ENCODE measurements at regions not wholly inside any gene's neighbourhood (a gene's known extent, or its start where the extent isn't known, plus 50 kb on each side); places are given as distances from the start of the nearest gene placed in this dataset.
"Not testable (repeated sequence)": the region's sequence is repeated elsewhere in the genome, so short reads cannot be mapped to it uniquely, and the experiment has no call there.

- no peak for DNase-seq
Measured at GRCh38 chr9:129544761-129545160, 76.1 kb downstream of the C9orf50 start.

DNA sequence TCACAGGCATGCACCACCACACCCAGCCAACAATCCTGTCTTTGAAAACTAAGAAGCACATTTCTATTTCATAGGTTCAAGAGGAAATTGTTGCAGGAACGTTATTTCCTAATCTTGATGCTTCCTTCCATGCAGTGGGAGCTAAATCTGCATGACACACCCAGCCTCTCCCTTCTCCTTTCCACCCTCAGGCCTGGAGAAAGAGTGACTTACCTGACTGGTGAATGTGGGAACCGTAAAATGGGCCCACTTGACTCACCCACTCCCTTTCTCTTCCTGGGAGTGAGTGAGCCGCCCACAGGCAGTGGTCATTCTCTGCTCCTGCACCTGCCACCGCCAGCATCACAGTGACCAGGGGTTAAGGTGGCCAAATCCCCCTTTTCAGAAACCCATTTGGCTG, 78.2 kb downstream of the C9orf50 start:
- no peak for DNase-seq

DNA sequence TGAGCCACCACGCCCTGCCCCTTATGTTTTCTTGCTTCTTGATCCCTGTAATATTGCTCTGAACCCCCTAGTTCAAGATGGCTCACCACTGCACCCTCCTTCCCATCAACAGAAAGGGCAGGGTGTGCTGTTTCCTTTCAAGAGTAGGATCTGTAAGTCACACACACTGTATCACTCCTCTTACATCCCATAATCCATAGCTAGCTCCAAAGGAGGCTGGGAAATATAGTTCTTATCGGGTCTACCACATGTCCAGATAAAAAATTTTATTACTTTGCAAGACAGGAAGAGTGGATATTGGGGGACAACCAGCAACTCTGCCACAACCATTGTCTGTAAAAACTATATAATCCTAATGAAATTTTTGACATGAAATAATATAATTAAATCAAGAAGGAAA, 79.6 kb downstream of the C9orf50 start:
- DNase-seq: no peak

DNA sequence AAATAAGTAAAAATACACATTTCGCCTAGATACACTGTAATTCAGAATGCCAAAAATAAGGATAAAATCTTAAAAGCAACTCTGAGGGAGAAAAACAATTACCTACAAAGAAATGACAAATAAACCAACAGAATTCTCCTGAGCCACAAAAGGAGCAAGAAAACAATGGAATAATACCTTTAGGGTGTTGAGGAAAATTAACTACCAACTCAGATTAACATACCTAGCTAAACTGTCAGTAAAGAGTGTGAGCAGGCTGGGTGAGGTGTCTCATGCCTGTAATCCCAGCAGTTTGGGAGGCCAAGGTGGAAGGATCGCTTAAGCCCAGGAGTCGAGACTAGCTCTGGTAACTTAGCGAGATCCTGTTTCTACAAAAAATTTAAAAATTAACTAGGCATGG, 81.5 kb downstream of the C9orf50 start:
- no peak for DNase-seq

DNA sequence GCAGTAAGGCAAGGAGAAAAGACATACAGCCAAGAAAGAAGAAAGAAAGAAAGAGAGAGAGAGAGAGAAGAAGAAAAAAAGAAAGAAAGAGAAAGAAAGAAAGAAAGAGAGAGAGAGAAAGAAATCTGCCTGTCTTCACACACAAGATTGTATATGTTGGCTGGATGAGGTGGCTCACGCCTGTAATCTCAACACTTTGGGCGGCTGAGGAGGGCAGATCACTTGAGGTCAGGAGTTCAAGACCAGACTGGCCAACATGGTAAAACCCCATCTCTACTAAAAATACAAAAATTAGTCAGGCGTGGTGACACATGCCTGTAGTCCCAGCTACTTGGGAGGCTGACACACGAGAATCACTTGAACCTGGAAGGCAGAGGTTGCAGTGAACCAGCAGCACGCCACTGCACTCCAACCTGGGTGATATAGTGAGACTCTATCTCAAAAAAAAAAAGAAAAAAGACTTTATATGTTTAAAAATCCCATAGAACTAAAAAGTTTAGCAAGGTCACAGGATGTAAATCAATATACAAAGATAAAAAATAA, 89.0 kb downstream of the C9orf50 start:
- not testable (repeated sequence) for DNase-seq

DNA sequence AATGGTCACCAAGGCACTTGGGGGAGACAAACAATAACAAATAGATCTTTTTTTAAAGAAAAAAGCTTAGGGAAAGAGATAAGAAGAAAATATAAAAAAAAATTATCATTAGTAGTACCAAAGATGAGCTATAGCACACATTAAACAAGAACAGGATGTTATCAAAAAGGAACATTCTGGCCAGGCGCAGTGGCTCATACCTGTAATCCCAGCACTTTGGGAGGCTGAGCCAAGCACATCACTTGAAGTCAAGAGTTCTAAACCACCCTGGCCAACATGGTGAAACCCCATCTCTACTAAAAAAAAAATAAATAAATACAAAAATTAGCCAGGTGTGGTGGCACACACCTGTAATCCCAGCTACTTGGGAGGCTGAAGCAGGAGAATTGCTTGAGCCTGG, 92.9 kb downstream of the C9orf50 start:
- not testable (repeated sequence) for DNase-seq

DNA sequence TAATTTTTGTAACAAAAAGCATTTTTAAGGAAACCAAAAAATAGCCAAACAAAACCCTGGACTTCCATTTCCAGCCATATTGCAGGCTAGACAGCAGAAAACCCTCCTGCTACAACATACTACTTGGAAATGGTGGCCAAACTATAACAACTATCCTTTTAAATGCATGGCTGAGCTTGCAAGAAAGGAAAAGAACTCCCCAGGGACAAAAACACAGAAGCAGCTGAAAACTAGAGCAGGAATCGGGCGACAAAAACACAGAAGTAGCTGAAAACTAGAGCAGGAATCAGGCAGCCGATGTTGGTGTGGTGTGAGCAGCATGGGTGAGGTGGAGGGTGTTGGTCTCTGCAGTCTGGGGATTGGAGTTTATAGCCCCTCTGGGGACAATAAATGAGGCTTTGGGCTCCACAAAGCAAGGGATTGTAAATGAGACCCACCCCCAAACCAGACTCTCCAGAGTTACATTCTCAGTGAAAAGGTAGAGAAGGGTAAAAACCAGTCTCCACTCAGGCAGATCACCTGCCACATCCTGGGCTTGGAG, 95.2 kb downstream of the C9orf50 start:
- DNase-seq: no peak

DNA sequence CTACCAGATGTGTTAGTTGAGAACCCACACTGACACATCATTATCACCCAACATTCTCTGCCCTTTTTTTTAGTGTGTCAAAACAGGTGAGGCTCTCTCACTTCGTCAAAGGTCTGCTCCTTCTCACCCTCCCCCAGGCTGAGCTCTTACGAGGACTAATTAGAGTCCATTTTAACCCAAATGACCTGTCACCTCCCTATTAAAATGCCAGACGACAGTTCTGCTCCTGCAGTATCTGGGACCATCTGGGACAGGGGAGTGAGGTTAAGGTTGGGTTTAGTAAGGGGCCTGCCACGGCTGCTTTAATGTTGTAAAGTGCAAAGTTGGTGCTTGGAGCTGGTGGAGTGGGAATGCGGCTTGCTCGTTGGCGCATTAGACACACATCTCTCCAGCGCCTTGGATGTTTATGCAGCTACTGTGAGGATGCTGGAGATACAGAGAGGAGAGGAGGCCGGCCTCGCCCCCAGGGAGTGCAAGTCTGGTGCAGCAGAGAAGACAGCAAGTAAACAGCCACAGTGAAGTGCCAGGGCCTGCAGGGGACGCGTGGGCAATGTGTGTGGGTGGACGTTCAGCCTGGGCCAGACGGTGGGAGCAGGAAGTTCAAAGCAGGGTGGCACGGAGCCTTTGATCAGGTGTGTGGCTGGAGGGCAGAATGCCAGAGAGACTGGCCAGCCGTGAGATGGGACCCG, 96.2 kb downstream of the C9orf50 start:
- no peak for DNase-seq

- DNase-seq: no peak
Measured at GRCh38 chr9:129523943-129524581, 96.8 kb downstream of the C9orf50 start.

DNA sequence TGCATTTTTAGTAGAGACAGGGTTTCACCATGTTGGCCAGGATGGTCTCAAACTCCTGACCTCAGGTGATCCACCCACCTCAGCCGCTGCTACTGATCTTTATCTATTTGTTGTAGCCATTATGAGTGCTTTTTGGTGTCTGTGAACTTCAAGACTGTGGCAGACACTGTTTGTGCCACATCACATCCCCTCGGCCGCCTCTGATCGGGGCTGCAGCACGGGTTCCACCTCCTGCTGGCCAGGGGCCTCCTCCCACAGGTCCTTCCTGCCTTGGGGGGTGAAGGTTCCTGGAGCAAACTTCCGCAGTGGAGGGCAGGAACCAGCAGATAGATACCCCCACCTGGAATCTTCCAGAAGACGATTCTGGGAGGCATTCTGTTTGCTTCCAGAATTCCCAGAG, 98.5 kb downstream of the C9orf50 start:
- no peak for DNase-seq

- no peak for DNase-seq
Measured at GRCh38 chr9:129520082-129520481, 100.8 kb downstream of the C9orf50 start.

GRCh38 chr9:129518074-129518473, 102.8 kb downstream of the C9orf50 start:
- no peak for DNase-seq

GRCh38 chr9:129517006-129517405, 103.9 kb downstream of the C9orf50 start:
- DNase-seq: no peak

DNA sequence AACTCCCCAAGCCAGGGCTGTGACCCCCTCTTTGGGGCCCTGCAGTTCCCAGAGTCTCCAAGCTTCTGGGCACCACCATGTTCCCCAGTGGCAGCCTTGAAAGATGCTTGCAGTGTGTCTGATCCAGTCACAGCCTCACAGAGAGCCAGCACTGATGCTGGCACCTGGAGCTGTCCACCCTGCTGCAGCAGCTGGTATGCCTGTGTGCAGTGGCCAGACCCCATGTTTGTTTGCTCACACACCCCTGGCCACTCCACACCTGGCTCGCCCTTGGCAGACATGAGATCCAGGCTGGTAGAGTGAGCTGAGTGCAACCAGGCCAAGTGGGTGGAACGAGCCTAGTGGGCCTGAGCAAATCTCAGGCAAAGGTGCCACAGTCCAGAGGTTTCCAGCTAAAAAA, 106.0 kb downstream of the C9orf50 start:
- no peak for DNase-seq

GRCh38 chr9:129514497-129514867, 106.4 kb downstream of the C9orf50 start:
- DNase-seq: no peak

DNA sequence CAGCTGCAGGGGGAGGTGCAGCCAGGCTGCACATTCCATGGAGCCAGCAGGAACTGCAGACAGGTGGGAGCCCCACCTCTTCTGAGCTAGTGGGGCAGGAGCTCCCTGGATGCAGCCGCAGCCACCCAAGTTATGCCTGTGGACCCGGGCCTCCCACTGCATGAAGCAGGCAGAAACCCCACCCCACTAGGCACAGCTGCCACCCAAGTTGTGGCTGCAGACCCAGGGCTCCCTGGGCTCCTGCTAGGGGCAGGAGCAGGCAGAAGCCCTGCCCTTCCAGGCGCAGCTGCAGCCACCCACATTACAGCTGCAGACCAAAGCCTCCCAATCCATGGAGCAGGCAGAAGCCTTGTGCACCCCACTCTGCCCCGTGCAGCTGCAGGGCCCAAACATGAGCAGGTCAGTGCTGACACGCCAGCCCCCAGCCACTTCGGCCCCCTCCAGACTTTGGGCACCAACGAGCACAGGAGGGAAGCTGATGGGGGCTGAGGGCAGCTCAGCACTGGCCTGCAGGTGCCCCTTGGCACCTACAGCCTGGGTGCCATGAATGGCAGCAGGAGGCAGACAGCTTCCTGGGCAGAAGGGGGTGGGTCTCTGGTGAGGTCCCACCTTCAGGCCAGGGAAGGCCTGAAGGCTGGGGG, 106.9 kb downstream of the C9orf50 start:
- DNase-seq: no peak

GRCh38 chr9:129513282-129513681, 107.6 kb downstream of the C9orf50 start:
- no peak for DNase-seq

DNA sequence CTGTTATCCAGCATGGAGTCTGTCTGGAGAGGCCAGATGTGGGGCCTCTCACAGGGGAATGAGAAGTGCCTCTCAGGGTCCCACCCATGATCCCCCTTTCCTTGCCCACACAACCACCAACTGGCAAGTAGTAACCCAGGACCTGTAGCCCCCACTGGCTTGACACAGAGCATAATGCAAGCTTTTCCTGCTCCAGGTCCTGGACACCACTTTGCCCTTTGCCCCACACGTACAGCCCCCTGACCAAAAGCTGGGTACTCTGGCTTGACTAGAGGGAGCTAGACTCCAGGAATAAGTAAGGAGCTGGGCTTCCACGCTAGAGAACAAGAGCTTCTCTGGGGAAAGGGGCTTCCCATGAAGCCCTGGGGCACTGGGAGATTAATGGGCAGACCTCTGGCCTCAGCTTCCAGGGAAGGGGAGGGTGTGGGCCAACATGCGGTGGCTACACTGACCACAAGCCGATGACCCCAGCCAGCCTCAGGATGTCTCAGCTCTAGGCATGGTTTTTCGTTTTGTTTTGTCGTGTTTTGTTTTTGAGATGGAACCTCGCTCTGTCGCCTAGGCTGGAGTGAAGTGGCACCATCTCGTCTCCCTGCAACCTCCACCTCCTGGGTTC, 109.5 kb downstream of the C9orf50 start:
- DNase-seq: no peak

DNA sequence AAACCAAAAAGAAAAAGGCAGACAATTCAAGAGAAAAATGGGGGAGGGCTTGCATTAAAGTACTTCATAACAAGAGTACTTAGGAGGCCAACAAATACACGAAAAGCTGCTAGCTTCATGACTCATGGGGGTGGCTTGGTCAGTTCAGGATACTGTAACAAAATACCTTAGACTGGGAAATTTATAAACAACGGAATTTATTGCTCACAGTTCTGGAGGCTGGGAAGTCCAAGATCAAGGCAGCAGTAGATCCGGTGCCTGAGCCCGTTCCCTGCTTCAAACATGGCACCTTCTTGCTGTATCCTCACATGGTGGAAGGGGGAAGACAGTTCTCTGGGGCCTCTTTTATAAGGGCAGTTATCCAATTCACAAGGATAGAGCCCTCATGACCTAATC, 111.4 kb downstream of the C9orf50 start:
- DNase-seq: no peak

DNA sequence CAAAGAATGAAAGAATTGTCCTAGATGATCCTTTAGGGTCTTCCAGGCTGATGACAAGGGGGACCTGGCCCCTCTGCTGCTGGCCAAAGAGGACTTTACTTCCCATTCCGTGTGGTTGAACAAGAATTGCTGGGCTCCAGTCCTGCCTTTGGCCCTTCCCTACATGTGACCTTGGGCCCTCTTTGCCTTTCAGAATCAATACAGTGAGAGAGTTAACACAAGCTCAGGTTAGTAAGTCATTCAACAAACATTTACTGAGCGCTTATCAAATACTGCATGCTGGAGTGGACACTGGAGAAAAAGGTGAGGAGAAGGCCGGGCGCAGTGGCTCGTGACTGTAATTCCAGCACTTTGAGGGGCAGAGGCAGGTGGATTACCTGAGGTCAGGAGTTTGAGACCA, 113.1 kb downstream of the C9orf50 start:
- no peak for DNase-seq

- no peak for DNase-seq
Measured at GRCh38 chr9:129506892-129507291, 114.0 kb downstream of the C9orf50 start.

DNA sequence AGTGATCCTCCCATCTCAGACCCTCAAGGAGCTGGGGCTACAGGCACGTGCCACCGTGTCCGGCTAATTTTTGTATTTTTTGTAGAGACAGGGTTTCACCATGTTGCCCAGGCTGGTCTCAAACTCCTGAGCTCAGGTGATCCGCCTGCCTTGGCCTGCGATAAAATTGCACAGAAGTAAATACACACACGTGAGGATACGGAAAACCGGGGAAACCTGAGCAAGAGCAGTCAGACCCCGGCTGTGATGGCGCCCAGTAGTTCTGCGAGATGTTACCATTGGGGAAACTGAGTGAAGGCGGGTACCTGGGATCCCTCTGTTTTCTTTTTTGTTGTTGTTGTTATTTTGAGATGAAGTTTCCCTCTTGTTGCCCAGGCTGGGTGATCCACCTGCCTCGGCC, 114.9 kb downstream of the C9orf50 start:
- DNase-seq: no peak

DNA sequence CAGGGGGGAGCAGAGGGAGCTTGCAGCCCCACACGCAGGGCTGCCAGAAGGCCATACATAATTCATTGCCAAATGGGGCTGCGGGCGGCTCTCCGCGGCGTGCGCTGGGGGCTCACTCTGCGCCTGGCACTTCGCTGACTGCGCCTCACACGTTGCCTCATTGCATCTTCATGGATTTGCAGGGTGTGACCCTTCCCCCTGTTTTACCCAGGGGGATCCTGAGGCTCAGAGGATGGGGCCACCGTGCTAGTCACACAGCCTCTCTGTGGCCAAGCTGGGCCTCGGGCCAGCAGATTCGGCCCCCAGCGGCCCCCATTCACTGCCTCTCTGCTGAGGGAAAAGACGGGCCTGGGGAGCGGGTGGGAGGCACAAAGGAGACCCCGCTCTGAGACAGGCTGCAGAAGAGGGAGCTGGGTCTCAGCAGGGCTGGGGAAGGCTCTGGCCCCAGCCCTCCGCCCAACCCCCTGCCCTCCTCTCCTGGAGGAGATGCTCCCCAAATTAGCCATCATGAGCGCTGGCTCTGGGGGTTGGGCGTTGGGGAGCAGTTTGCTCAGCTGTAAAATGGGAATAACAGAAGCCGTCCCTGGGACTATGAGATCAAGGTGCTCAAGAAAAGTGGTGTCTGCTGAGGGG, 115.5 kb downstream of the C9orf50 start:
- no peak for DNase-seq
